Astrocyte (in vitro differentiated cells and primary cell): ENCODE measurements at regions not wholly inside any gene's neighbourhood (a gene's known extent, or its start where the extent isn't known, plus 50 kb on each side); places are given as distances from the start of the nearest gene placed in this dataset.

Experiments
- DNase-seq: peaks from one replicate; pipeline ENCODE4 v3.0.0-alpha.2; 2010; ENCODE audit warnings: low read depth
- FAIRE-seq: peaks from 2 replicates; lab custom pipeline; 2011; peaks lifted over from hg19 to GRCh38; lab: Jason Lieb, UNC
- H2AFZ ChIP-seq: 2 replicates; pipeline ENCODE4 v1.6.0; 2012; ENCODE audit warnings: low read depth, low read length, inconsistent platforms
- H3K27ac ChIP-seq: 2 replicates; pipeline ENCODE4 v1.5.1; 2011; ENCODE audit warnings: low read depth, low read length, inconsistent platforms
- H3K27me3 ChIP-seq: 2 replicates; pipeline ENCODE4 v1.6.0; 2011; ENCODE audit warnings: low read length, inconsistent platforms; ENCODE audit not compliant: insufficient read depth
- H3K36me3 ChIP-seq: 2 replicates; pipeline ENCODE4 v1.5.1; 2011; ENCODE audit warnings: low read length, inconsistent platforms; ENCODE audit not compliant: insufficient read depth
- H3K4me1 ChIP-seq: 2 replicates; pipeline ENCODE4 v1.5.1; 2011; ENCODE audit warnings: low read length, inconsistent platforms; ENCODE audit not compliant: insufficient read depth
- H3K4me2 ChIP-seq: 2 replicates; pipeline ENCODE4 v1.6.0; 2012; ENCODE audit warnings: low read length, inconsistent platforms
- H3K4me3 ChIP-seq: 2 replicates; pipeline ENCODE4 v1.5.1; 2011; ENCODE audit warnings: low read depth, mild to moderate bottlenecking, low read length, inconsistent platforms; ENCODE audit not compliant: insufficient read depth
- H3K79me2 ChIP-seq: 2 replicates; pipeline ENCODE4 v1.6.0; 2012; ENCODE audit warnings: mild to moderate bottlenecking, low read length, inconsistent platforms; ENCODE audit not compliant: insufficient read depth
- H3K9ac ChIP-seq: 2 replicates; pipeline ENCODE4 v1.6.0; 2012; ENCODE audit warnings: mild to moderate bottlenecking, low read length, inconsistent platforms
- H3K9me3 ChIP-seq: 2 replicates; pipeline ENCODE4 v1.5.1; 2012; ENCODE audit warnings: low read depth, mild to moderate bottlenecking, low read length, inconsistent platforms; ENCODE audit not compliant: insufficient read depth
- H4K20me1 ChIP-seq: 2 replicates; pipeline ENCODE4 v1.6.0; 2012; ENCODE audit warnings: low read length, inconsistent platforms; ENCODE audit not compliant: insufficient read depth
- H3K27ac Mint-ChIP-seq: one replicate; pipeline ENCODE4 v1.8.0; 2021; ENCODE audit warnings: mild to moderate bottlenecking, mixed read lengths; ENCODE audit not compliant: unreplicated experiment
- H3K27me3 Mint-ChIP-seq: one replicate; pipeline ENCODE4 v1.8.0; 2021; ENCODE audit warnings: low read depth, mixed read lengths; ENCODE audit not compliant: unreplicated experiment
- H3K36me3 Mint-ChIP-seq: one replicate; pipeline ENCODE4 v1.8.0; 2021; ENCODE audit warnings: low read depth, mixed read lengths; ENCODE audit not compliant: unreplicated experiment
- H3K4me1 Mint-ChIP-seq: one replicate; pipeline ENCODE4 v1.8.0; 2021; ENCODE audit warnings: low read depth, mixed read lengths; ENCODE audit not compliant: unreplicated experiment
- H3K4me3 Mint-ChIP-seq: one replicate; pipeline ENCODE4 v1.8.0; 2021; ENCODE audit warnings: mild to moderate bottlenecking, moderate library complexity, mixed read lengths; ENCODE audit not compliant: unreplicated experiment
- H3K9me3 Mint-ChIP-seq: one replicate; pipeline ENCODE4 v1.8.0; 2021; ENCODE audit warnings: mild to moderate bottlenecking, mixed read lengths; ENCODE audit not compliant: unreplicated experiment
- EZH2 ChIP-seq: IDR thresholded peaks from 2 replicates; pipeline ENCODE4 v1.6.1; 2012; ENCODE audit warnings: mild to moderate bottlenecking, low read length, inconsistent platforms; ENCODE audit not compliant: insufficient read depth
- TF ChIP-seq, protein P1 (sequence below): IDR thresholded peaks from 2 replicates; pipeline ENCODE4 v1.5.1; 2011; ENCODE audit warnings: low read depth, mild to moderate bottlenecking, inconsistent platforms, low read length, moderate library complexity; ENCODE audit not compliant: insufficient read depth

DNA sequence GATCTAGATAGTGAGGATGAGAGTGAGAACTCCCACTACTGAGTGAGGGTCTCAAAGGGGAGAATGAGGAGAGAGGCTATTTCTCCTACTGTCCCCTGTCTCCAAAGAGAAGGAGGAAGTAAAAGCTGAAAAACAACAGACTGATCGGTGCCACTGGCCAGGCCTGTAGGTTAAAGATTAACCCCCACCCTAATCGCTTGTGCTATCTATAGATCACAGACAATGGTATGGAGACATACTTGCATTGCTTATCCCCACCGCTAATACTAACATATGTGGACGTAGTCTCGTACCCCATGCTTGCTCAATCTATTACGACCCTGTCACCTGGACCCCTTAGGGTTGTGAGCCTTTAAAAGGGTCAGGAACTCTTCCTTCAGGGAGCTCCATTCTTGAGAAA lies 777.9 kb upstream of the TMEM132C start:
- H3K27me3 Mint-ChIP-seq: no peaks in the 10 kb centered on the region
- no peaks in the 10 kb centered on the region for H3K4me1 Mint-ChIP-seq
- Histone ChIP-seq H2AFZ (no peak overlapping the region), H3K4me2 (no peak overlapping the region), H3K27ac (no peak overlapping the region), H4K20me1 (no peaks in the 10 kb centered on the region), H3K27me3 (no peaks in the 10 kb centered on the region), H3K36me3 (no peaks in the 10 kb centered on the region), H3K4me1 (peaks cover 12% of the 10 kb centered on the region), H3K4me3 (no peak overlapping the region), H3K79me2 (no peaks in the 10 kb centered on the region), H3K9me3 (no peaks in the 10 kb centered on the region), H3K9ac (no peak overlapping the region)
- FAIRE-seq (no peak), DNase-seq (no peak)
- TF ChIP-seq EZH2: no peak
- TF ChIP-seq, protein P1, sequence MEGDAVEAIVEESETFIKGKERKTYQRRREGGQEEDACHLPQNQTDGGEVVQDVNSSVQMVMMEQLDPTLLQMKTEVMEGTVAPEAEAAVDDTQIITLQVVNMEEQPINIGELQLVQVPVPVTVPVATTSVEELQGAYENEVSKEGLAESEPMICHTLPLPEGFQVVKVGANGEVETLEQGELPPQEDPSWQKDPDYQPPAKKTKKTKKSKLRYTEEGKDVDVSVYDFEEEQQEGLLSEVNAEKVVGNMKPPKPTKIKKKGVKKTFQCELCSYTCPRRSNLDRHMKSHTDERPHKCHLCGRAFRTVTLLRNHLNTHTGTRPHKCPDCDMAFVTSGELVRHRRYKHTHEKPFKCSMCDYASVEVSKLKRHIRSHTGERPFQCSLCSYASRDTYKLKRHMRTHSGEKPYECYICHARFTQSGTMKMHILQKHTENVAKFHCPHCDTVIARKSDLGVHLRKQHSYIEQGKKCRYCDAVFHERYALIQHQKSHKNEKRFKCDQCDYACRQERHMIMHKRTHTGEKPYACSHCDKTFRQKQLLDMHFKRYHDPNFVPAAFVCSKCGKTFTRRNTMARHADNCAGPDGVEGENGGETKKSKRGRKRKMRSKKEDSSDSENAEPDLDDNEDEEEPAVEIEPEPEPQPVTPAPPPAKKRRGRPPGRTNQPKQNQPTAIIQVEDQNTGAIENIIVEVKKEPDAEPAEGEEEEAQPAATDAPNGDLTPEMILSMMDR: no peak
- no peak overlapping the region for H3K4me3 Mint-ChIP-seq
- H3K27ac Mint-ChIP-seq: no peak overlapping the region
- H3K36me3 Mint-ChIP-seq: no peaks in the 10 kb centered on the region
- H3K9me3 Mint-ChIP-seq: peaks cover 11% of the 10 kb centered on the region

DNA sequence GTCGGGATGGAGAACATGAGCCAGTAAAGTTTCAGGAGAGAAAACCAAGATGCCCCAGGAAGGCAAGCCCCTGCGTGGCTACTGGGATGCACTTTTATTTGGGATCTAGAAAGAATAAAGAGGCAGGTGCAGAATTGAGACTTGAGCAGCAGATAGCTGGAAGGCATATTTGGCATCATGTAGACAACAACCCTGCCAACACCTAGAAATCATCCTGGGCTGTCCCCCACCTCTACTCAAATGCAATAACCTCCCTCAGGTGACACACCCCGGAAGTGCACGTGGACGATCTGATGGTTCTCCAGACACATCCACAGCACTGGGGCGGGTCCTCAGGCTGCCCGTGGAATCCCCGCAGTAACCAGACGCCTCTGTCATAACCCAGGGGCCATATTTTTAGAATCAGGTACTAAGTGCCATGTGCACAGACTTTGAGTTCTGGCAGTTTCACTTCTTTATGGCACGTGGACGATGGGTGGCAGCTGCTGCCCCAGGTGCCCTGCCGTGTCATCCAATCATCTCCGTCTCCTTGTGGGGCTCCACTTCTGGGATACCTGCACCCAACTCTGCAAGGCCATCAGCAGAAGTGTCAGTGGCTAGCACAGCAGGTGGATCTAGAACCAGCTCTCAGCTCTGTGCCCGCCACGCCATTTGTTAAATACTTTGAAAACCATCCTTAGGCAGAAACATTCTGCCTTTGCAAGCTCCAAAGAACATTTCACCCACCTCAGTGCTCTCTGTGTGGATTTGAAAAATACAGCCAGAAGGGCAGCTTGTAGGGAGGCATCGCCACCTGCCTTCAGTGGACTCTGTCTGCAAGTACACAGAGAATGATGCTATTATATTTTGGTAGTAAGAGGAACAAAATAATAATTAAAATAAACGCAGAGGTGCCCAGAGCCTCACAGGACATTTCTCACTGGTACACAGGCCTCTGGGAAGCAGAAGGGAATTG lies 771.7 kb upstream of the TMEM132C start:
- peaks cover 7% of the 10 kb centered on the region for H3K9me3 Mint-ChIP-seq
- no peak overlapping the region for H3K4me3 Mint-ChIP-seq

More for the DNA sequence above, 771.7 kb upstream of the TMEM132C start:
- H3K27ac Mint-ChIP-seq: no peak overlapping the region
- no peak overlapping the region for H2AFZ ChIP-seq
- no peak for TF ChIP-seq EZH2
- TF ChIP-seq, protein P1: no peak
- no peaks in the 10 kb centered on the region for H3K9me3 ChIP-seq
- DNase-seq: no peak
- no peaks in the 10 kb centered on the region for H3K79me2 ChIP-seq
- no peak for FAIRE-seq
- no peak overlapping the region for H3K4me2 ChIP-seq
- H3K4me1 Mint-ChIP-seq: no peaks in the 10 kb centered on the region
- H3K27me3 Mint-ChIP-seq: no peaks in the 10 kb centered on the region
- no peaks in the 10 kb centered on the region for H3K36me3 Mint-ChIP-seq
- H3K27ac ChIP-seq: no peak overlapping the region
- H3K36me3 ChIP-seq: no peaks in the 10 kb centered on the region
- H3K9ac ChIP-seq: no peak overlapping the region
- H4K20me1 ChIP-seq: no peaks in the 10 kb centered on the region
- H3K4me1 ChIP-seq: no peaks in the 10 kb centered on the region
- H3K4me3 ChIP-seq: no peak overlapping the region
- no peaks in the 10 kb centered on the region for H3K27me3 ChIP-seq
